ENCODE measurements at regions not wholly inside any gene's neighbourhood (a gene's known extent, or its start where the extent isn't known, plus 50 kb on each side); places are given as distances from the start of the nearest gene placed in this dataset.

DNA sequence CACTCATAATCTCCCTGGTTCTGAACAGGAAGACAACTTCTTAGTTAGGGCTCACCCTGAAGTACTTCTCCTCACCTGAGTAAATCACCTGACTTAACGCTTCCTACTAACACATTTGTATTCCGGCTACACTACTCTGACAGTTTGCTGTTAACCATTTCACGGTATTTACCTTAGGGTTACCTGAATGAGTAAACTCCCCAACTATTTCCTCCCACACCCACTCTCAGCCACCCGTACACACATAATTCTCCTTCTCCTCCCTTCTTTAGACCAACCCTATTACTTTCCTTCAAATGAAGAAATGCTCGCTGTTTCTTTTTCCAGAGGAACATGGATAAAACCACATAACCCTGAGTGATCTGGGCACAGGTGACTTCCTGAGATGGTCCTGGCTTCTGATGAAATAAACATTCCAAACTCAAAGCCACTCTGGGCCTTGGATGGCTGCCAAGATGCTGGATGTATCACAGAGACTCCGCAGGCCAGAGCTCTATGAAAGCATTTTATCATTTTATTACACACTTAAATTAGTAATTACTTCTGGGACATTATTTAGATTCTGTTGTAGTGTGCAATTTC lies 183.6 kb upstream of the ATP11B start:
- no peak for DNase-seq

GRCh38 chr3:182612332-182612731 lies 181.0 kb upstream of the ATP11B start:
- no peak for DNase-seq

DNA sequence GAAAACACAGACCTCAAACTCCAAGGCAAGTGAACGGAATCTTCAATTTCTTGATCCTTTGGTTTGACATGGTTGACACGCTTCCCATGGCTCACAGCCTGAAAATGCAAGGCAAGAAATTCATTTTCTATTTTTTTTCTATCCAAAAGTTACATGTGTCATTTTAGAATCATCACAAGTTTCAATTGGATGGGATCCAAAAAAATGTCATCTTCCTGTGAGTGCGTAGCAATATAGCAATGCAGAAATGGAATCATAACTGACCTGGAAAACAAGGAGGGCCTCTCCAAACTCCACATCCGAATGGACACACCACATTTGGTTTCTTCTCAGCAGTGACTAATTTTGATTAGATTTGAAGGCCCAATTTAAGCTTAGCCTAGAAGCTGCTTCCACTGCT lies 175.8 kb upstream of the ATP11B start:
- DNase-seq: no peak

GRCh38 chr3:182618085-182618732 lies 175.1 kb upstream of the ATP11B start:
- DNase-seq: no peak

- DNase-seq: no peak
Measured at GRCh38 chr3:182618981-182619591, 174.2 kb upstream of the ATP11B start.

DNA sequence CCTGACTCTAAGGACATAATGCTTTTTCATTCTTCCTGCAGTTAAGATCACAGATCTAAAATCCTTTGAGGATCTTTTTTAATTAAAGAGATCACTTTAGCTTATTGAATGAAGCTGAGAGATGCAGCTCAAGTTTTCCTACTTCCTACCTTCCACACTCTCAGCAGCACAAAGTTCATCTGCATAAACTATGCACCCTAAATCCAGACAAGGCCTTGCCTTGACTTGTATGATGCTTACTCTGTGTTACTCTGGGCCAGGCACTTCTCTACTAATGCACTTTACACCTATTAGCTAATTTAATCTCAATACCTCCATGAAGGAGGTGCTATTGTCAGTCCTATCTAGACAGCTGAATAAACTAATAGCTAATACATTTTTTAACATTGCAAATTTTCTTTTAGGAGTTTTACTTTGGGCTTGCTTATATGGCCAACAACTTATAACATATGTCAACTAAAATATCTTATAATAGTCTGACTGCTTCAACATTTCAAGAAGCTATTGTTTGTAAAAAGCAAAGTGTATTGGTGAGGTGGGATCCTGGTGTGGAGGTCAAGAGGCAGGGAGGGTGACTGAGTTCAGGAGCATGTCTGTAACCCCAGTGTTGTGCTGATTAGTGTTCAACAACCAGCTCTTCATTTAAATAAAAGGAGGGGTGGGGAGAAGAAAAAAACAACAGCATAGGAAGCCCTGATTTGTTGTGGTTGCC lies 172.4 kb upstream of the ATP11B start:
- DNase-seq: no peak

DNA sequence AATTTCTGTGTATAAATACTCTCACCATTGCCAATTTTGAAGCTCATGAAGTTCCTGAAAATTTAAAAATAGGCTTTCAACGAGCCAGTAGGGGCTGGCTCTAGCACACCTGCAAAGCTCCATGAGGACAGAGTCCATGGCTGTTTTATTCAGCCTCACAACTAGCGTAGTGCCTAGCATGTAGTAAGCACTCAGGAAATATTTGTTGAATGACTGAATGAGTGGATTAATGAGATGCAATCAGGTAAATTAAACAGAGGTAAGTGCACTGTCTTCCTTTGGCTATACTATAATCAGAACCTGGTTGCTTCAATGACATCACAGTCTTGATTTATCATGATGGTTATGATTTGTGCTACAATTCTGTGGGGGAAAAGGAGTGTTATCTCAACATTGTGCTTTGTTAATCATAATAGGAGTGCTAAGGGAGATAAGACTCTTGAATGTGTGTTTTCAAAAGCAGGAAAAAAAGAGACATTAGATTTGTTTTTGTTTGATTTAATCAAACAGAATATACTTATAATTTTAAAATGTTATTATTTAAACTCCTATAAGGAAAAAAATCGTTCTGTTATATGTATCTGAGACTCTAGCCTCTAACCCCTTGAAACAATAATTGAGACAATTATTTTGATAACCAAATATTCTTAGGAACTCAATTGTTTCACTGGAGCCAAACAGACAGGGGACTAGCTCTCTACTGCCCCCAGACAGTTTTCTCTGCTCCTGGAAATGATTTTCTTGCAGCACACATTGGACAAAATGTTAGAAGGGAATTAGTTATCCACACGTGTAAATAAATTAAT lies 171.7 kb upstream of the ATP11B start:
- DNase-seq: no peak

GRCh38 chr3:182622241-182622545 lies 171.1 kb upstream of the ATP11B start:
- DNase-seq: no peak

- DNase-seq: no peak
Measured at GRCh38 chr3:182626484-182627467, 166.5 kb upstream of the ATP11B start.

DNA sequence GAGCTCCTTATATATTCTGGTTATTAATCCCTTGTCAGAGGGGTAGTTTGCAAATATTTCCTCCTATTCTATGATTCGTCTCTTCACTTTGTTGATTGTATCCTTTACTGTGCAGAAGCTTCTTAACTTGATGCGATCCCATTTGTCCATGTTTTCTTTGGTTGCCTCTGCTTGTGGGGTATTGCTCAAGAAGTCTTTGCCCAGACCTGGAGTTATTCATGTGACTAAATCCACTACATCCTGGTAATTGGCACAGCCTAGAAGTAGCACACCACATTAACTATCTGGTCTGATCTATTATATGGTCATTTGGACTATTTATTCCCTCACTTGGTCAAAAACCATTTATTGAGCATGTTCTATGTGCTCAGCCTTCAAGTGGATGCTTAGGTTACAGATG lies 164.8 kb upstream of the ATP11B start:
- no peak for DNase-seq

DNA sequence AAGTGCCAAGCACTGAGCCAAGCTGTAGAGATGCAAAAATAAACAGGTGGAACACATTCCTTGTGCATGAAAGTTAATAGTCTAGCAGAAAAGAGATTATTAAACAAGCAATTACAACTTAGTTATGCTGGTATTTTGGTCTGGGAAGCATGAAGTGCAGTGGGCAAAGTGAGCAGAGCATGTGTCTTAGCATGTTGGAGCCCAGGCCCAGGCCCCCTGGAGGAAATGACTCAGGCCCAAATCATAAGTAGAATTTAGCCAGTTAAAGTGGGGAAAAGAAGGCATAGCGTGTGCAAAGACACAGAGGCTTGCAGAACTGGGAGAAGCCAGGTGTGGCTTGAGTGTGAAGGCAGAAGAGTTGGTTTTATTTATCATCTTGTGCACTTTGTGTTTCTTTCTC lies 163.8 kb upstream of the ATP11B start:
- no peak for DNase-seq

GRCh38 chr3:182631183-182632076 lies 161.9 kb upstream of the ATP11B start:
- DNase-seq: no peak

- DNase-seq: no peak
Measured at GRCh38 chr3:182632077-182632393, 161.3 kb upstream of the ATP11B start.

GRCh38 chr3:182633186-182633585 lies 160.1 kb upstream of the ATP11B start:
- DNase-seq: no peak

DNA sequence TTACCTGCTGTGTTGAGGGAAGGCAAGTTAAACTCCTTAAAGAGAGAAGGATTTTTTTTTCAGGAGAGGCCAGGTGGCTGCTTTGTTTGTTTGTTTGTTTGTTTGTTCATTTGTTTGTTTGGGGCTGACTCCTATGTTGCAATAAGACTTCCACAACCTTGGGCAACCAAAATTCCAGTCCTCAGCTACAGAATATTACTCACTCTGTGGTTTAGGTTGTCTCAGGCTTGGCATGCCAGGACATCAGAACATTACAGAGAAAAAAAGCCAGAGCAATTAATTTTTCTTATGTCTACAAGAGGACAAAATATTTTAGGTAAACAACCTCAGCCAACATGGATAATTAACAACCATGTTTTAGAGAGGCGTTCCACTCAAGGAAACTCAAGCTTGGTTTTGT lies 156.7 kb upstream of the ATP11B start:
- no peak for DNase-seq

GRCh38 chr3:182637350-182638110 lies 155.8 kb upstream of the ATP11B start:
- DNase-seq: no peak

- no peak for DNase-seq
Measured at GRCh38 chr3:182644013-182644412, 149.3 kb upstream of the ATP11B start.

DNA sequence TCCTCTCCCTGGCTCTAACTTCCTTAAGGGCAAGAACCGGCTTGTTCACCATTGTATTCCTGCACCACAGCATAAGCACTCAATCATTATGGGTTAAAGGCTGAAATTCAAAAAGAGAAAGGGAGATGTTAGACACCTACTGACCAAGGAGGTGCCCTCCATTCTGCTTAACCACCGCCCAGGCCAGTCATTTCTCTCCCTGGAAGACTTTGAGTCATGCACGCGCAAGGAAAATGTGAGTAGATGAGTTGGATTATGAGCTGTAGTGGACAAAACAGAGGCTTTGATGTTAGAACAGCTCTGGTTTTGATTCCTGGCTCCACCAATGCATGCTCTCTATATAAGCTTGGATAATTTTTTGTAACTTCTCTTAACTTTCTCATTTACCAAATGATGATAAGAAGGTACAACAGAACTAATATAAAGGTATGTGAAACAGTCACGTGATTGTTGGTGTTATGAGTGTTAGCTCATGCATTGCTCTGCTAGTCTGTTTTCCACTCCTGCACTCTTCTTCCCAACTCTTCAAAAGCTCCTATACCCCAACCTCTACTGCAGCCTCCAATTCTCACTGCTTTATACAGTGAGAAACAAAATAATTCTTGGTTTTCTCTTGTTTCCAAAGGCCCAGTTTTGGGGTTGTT lies 148.4 kb upstream of the ATP11B start:
- no peak for DNase-seq

- no peak for DNase-seq
Measured at GRCh38 chr3:182650568-182651128, 142.7 kb upstream of the ATP11B start.

DNA sequence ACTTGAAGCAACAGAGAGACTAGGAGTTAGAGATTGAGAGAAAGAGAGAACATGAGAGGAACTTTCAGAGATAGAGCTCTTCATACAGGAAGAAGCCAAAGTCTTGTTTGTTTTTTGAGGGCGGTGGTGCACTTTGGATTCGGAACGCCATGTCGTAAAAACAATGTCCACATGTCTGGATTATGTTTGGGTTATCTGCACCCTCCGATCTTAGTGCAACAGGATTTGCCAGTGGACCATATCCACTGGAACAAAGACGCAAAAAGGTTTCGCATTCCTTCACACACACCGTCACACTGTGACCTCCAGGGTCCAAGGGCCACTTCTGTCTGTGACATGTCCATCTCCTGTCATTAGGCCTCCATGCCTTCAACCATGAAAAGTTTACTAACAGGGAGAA lies 141.8 kb upstream of the ATP11B start:
- DNase-seq: no peak

Measured in GDM1 (cell line).